Liver (tissue), 2 donors: ENCODE measurements at regions not wholly inside any gene's neighbourhood (a gene's known extent, or its start where the extent isn't known, plus 50 kb on each side); places are given as distances from the start of the nearest gene placed in this dataset.

Experiments
- CTCF ChIP-seq: fragments of 150-350 bp; IDR thresholded peaks from 2 replicates; pipeline ENCODE4 v1.5.1; 2017; ENCODE audit warnings: improper control_type of control experiment, low read depth, low read length; ENCODE audit not compliant: missing input control
- TF ChIP-seq, protein P1 (sequence below): IDR thresholded peaks from 2 replicates; pipeline ENCODE4 v1.6.1; 2016; ENCODE audit warnings: antibody characterized with exemption
- donor health status: healthy.

DNA sequence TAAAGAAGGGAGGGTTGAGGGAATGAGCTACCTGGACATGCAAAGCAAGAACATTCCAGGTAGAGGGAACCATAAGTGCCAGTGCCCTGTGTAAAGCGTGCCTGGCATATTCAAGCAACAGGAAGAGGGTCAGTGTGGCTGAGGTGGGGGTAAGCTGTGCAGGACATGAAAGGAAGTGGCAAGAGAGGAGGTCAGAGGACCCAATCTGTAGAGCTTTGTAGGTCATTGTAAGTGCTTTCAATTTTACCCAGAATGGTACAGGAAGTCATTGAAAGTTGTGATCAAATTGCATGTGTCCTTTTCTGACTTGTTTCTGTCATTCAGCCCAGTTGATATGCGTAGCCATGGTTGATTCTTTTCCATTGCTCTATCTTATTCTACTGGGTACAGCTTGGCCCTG lies 156.6 kb downstream of the NOC3L start:
- TF ChIP-seq CTCF: no peak
- TF ChIP-seq, protein P1, sequence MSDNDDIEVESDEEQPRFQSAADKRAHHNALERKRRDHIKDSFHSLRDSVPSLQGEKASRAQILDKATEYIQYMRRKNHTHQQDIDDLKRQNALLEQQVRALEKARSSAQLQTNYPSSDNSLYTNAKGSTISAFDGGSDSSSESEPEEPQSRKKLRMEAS: no peak
